Mesodermal cell (in vitro differentiated cells): ENCODE measurements at regions not wholly inside any gene's neighbourhood (a gene's known extent, or its start where the extent isn't known, plus 50 kb on each side); places are given as distances from the start of the nearest gene placed in this dataset.

ENCODE experiments used
- H3K27ac ChIP-seq: 2 replicates; pipeline ENCODE4 v1.7.0; 2013; ENCODE audit warnings: mild to moderate bottlenecking, low read depth, low read length, moderate library complexity; ENCODE audit not compliant: severe bottlenecking
- H3K36me3 ChIP-seq: 2 replicates; pipeline ENCODE4 v1.7.1; 2013; ENCODE audit warnings: mild to moderate bottlenecking, low read length, moderate library complexity; ENCODE audit not compliant: control insufficient read depth, insufficient read depth
- H3K4me1 ChIP-seq: one replicate; pipeline ENCODE4 v1.7.1; 2013; ENCODE audit warnings: mild to moderate bottlenecking, low read length; ENCODE audit not compliant: insufficient read depth, control insufficient read depth, poor library complexity, severe bottlenecking
- H3K4me3 ChIP-seq: 2 replicates; pipeline ENCODE4 v1.7.0; 2013; ENCODE audit warnings: low read length, control low read depth, mild to moderate bottlenecking; ENCODE audit not compliant: insufficient read depth, poor library complexity, severe bottlenecking; ENCODE audit errors: extremely low read depth
- H3K9me3 ChIP-seq: 2 replicates; pipeline ENCODE4 v1.7.1; 2013; ENCODE audit warnings: mild to moderate bottlenecking, low read length, moderate library complexity; ENCODE audit not compliant: control insufficient read depth
- WGBS, 2 experiments: methylation state at CpG; one replicate each; pipeline ENCODE4 v1.1.5; 2013; ENCODE audit warnings: missing lambda C conversion rate in 2 of 2; ENCODE audit not compliant: insufficient coverage in 2 of 2; 5-methylcytosine and 5-hydroxymethylcytosine counted together

GRCh38 chr4:137705171-137705783 is 173.0 kb upstream of the PCDH18 start:
- WGBS, 2 experiments = 55 to 57% methylated on average over 1 to 2 of the region's 3 CpGs
- no peaks in the 10 kb centered on the region for H3K36me3 ChIP-seq
- peaks cover 10% of the 10 kb centered on the region for H3K9me3 ChIP-seq
- H3K27ac ChIP-seq = peak overlapping the region; percentile 90
- H3K4me1 ChIP-seq = peaks cover 20% of the 10 kb centered on the region
- H3K4me3 ChIP-seq = no peak overlapping the region

GRCh38 chr4:137703195-137703594 is 170.9 kb upstream of the PCDH18 start:
- H3K27ac ChIP-seq = no peak overlapping the region
- H3K4me3 ChIP-seq = no peak overlapping the region
- H3K4me1 ChIP-seq = peaks cover 20% of the 10 kb centered on the region
- H3K36me3 ChIP-seq = no peaks in the 10 kb centered on the region
- peaks cover 14% of the 10 kb centered on the region for H3K9me3 ChIP-seq

- Histone ChIP-seq H3K4me1 (peaks cover 17% of the 10 kb centered on the region), H3K27ac (no peak overlapping the region), H3K36me3 (no peaks in the 10 kb centered on the region), H3K4me3 (no peak overlapping the region), H3K9me3 (peaks cover 14% of the 10 kb centered on the region)
- WGBS, 2 experiments = 80 to 86% methylated on average over 1 to 2 of the region's 2 CpGs
These were observed 170.2 kb upstream of the PCDH18 start for GRCh38 chr4:137702512-137702911.

- H3K4me3 ChIP-seq = no peak overlapping the region
- peaks cover 16% of the 10 kb centered on the region for H3K4me1 ChIP-seq
- no peak overlapping the region for H3K27ac ChIP-seq
- WGBS, 2 experiments = no CpG with 5 or more reads among the region's 1 CpG
- peaks cover 14% of the 10 kb centered on the region for H3K9me3 ChIP-seq
- H3K36me3 ChIP-seq = no peaks in the 10 kb centered on the region
These were observed 169.1 kb upstream of the PCDH18 start for GRCh38 chr4:137701401-137701800.

GRCh38 chr4:137700751-137701150 is 168.5 kb upstream of the PCDH18 start:
- no peaks in the 10 kb centered on the region for H3K36me3 ChIP-seq
- no peak overlapping the region for H3K27ac ChIP-seq
- H3K9me3 ChIP-seq = peaks cover 14% of the 10 kb centered on the region
- H3K4me3 ChIP-seq = no peak overlapping the region
- 76 to 85% methylated on average over 2 to 3 of the region's 4 CpGs for WGBS, 2 experiments
- H3K4me1 ChIP-seq = peaks cover 11% of the 10 kb centered on the region

GRCh38 chr4:137700072-137700471 is 167.8 kb upstream of the PCDH18 start:
- Histone ChIP-seq H3K4me1 (peaks cover 4% of the 10 kb centered on the region), H3K36me3 (no peaks in the 10 kb centered on the region), H3K27ac (no peak overlapping the region), H3K9me3 (peaks cover 14% of the 10 kb centered on the region), H3K4me3 (no peak overlapping the region)
- WGBS, 2 experiments = no CpG with 5 or more reads among the region's 1 CpG

GRCh38 chr4:137694138-137694537 is 161.8 kb upstream of the PCDH18 start:
- Histone ChIP-seq H3K9me3 (no peaks in the 10 kb centered on the region), H3K4me1 (no peaks in the 10 kb centered on the region), H3K4me3 (no peak overlapping the region), H3K27ac (no peak overlapping the region), H3K36me3 (no peaks in the 10 kb centered on the region)
- no CpG with 5 or more reads among the region's 1 CpG for WGBS, 2 experiments

GRCh38 chr4:137693641-137694040 is 161.3 kb upstream of the PCDH18 start:
- no peak overlapping the region for H3K27ac ChIP-seq
- no CpG with 5 or more reads among the region's 1 CpG for WGBS, 2 experiments

GRCh38 chr4:137692205-137692604 is 159.9 kb upstream of the PCDH18 start:
- no peaks in the 10 kb centered on the region for H3K9me3 ChIP-seq
- no peaks in the 10 kb centered on the region for H3K36me3 ChIP-seq
- H3K4me3 ChIP-seq = no peak overlapping the region
- no peak overlapping the region for H3K27ac ChIP-seq
- no peaks in the 10 kb centered on the region for H3K4me1 ChIP-seq

More at GRCh38 chr4:137693641-137694040, 161.3 kb upstream of the PCDH18 start:
- Histone ChIP-seq H3K4me3 (no peak overlapping the region), H3K4me1 (no peaks in the 10 kb centered on the region), H3K9me3 (no peaks in the 10 kb centered on the region), H3K36me3 (no peaks in the 10 kb centered on the region)

- WGBS, 2 experiments = 83% methylated on average over 1 of the region's 1 CpG; no CpG with 5 or more reads in 1 of the 2 experiments
- H3K4me3 ChIP-seq = no peak overlapping the region
- H3K36me3 ChIP-seq = no peaks in the 10 kb centered on the region
- H3K4me1 ChIP-seq = no peaks in the 10 kb centered on the region
- H3K9me3 ChIP-seq = no peaks in the 10 kb centered on the region
- H3K27ac ChIP-seq = no peak overlapping the region
These were observed 156.4 kb upstream of the PCDH18 start for GRCh38 chr4:137688651-137689050.

- Histone ChIP-seq H3K9me3 (no peaks in the 10 kb centered on the region), H3K27ac (peak overlapping the region; percentile 14), H3K4me1 (no peaks in the 10 kb centered on the region), H3K4me3 (no peak overlapping the region), H3K36me3 (no peaks in the 10 kb centered on the region)
- WGBS, 2 experiments = 90 to 100% methylated on average over 2 of the region's 3 CpGs
These were observed 153.1 kb upstream of the PCDH18 start for GRCh38 chr4:137685357-137685756.
